Nephron (organoid): ENCODE measurements at regions not wholly inside any gene's neighbourhood (a gene's known extent, or its start where the extent isn't known, plus 50 kb on each side); places are given as distances from the start of the nearest gene placed in this dataset.

ENCODE experiments used
- H3K27ac Mint-ChIP-seq, 3 experiments: 2 replicates each; pipeline ENCODE4 v1.8.0; 2020; ENCODE audit warnings: mixed read lengths in 3 of 3, mild to moderate bottlenecking in 2 of 3, moderate library complexity in 1 of 3
- H3K27me3 Mint-ChIP-seq: 2 replicates; pipeline ENCODE4 v1.8.0; 2021; ENCODE audit warnings: low read depth, mild to moderate bottlenecking, moderate library complexity, mixed read lengths
- H3K36me3 Mint-ChIP-seq: 2 replicates; pipeline ENCODE4 v1.8.0; 2020; ENCODE audit warnings: low read depth, mixed read lengths
- H3K4me1 Mint-ChIP-seq: 2 replicates; pipeline ENCODE4 v1.8.0; 2020; ENCODE audit warnings: mixed read lengths
- H3K4me3 Mint-ChIP-seq, 3 experiments: 2 replicates each; pipeline ENCODE4 v1.8.0; 2020; ENCODE audit warnings: mild to moderate bottlenecking in 3 of 3, mixed read lengths in 3 of 3, moderate library complexity in 2 of 3
- H3K9me3 Mint-ChIP-seq: 2 replicates; pipeline ENCODE4 v1.8.0; 2020; ENCODE audit warnings: mixed read lengths
- CTCF ChIP-seq, 3 experiments: fragments of 200-600 bp; sonication (generic); IDR thresholded peaks; one replicate each; pipeline ENCODE4 v1.5.0; 2021; ENCODE audit warnings: antibody characterized with exemption in 3 of 3; ENCODE audit not compliant: unreplicated experiment in 3 of 3

GRCh38 chr10:113480081-113480360 is 72.8 kb upstream of the HABP2 start:
- H3K27me3 Mint-ChIP-seq = peaks cover 10% of the 10 kb centered on the region

GRCh38 chr10:113480851-113481502 is 71.9 kb upstream of the HABP2 start:
- no peak overlapping the region for H3K4me3 Mint-ChIP-seq
- no peak overlapping the region for H3K27ac Mint-ChIP-seq
- peaks cover 10% of the 10 kb centered on the region for H3K27me3 Mint-ChIP-seq

More at GRCh38 chr10:113480081-113480360, 72.8 kb upstream of the HABP2 start:
- peaks cover 9% of the 10 kb centered on the region for H3K36me3 Mint-ChIP-seq
- H3K4me3 Mint-ChIP-seq = no peak overlapping the region
- peaks cover 41% of the 10 kb centered on the region for H3K9me3 Mint-ChIP-seq
- H3K27ac Mint-ChIP-seq = no peak overlapping the region
- H3K4me1 Mint-ChIP-seq = peaks cover 7% of the 10 kb centered on the region
- no peak for TF ChIP-seq CTCF (IDR thresholded peaks at IDR 0.05; ENCODE audit: unreplicated experiment in 3 of 3)

DNA sequence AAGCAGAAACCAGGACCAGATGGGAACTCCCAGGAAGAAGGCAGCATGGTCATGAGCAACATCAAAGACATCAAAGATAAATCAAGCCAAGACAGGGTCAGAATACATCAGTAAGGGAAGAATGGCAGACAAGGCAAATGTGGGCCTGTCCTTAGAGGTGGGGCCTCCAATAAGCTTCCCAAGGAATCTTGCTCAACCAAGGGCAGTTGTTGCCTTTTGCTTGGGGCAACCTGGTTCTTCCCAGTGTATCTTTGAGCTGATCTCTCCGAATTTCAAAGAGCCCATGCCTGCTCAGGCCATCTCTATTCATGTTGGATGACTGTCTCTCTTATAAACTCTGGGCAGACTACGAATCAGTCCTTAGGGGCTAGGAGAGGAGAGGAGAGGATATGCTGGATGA is 68.4 kb upstream of the HABP2 start:
- Mint-ChIP-seq H3K4me3 (no peak overlapping the region), H3K27me3 (peaks cover 10% of the 10 kb centered on the region), H3K27ac (no peak overlapping the region), H3K9me3 (peaks cover 25% of the 10 kb centered on the region), H3K4me1 (no peaks in the 10 kb centered on the region), H3K36me3 (peaks cover 9% of the 10 kb centered on the region)
- no peak for TF ChIP-seq CTCF (IDR thresholded peaks at IDR 0.05; ENCODE audit: unreplicated experiment in 3 of 3)

More at GRCh38 chr10:113480851-113481502, 71.9 kb upstream of the HABP2 start:
- H3K9me3 Mint-ChIP-seq = peaks cover 39% of the 10 kb centered on the region
- no peak for TF ChIP-seq CTCF (IDR thresholded peaks at IDR 0.05; ENCODE audit: unreplicated experiment in 3 of 3)
- peaks cover 9% of the 10 kb centered on the region for H3K36me3 Mint-ChIP-seq
- peaks cover 3% of the 10 kb centered on the region for H3K4me1 Mint-ChIP-seq

DNA sequence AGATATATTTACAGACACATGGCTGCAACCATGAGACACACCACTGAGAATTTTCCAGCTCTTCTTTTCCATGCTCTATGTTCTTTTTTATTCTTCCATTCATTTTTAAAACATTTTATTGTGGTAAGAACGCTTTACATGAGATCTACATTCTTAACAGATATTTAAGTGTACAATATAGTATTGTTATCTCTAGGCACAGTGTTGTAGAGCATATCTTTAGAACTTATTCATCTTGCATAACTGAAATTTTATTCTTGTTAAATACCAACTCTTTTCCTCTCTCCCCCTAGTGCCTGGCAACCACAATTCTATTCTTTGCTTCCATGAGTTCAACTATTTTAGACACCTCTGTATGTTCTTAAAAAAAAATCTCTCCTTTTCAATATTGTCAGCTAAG is 67.1 kb upstream of the HABP2 start:
- H3K4me3 Mint-ChIP-seq = no peak overlapping the region
- H3K27ac Mint-ChIP-seq = no peak overlapping the region
- peaks cover 12% of the 10 kb centered on the region for H3K9me3 Mint-ChIP-seq
- H3K36me3 Mint-ChIP-seq = no peaks in the 10 kb centered on the region
- no peak for TF ChIP-seq CTCF (IDR thresholded peaks at IDR 0.05; ENCODE audit: unreplicated experiment in 3 of 3)
- no peaks in the 10 kb centered on the region for H3K4me1 Mint-ChIP-seq
- H3K27me3 Mint-ChIP-seq = peaks cover 10% of the 10 kb centered on the region

DNA sequence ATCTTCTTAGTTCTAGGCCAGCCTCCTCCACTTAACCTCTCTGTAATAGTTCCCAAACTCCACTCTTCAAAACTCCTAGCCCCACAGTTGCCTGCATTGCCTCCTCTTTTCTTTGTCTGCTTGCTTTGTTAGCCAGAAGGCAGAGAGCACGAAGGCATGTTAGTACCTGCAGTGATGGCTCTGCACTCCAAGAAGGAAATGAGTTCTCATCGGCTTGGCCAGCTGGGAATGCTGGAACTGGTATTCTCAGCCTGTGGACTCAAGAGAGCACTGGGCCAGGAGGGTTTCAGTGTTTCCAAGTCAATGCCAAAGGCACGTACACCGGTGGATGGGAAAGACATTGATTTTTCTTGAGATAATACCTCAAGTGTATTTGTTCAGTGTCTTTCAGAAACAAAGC is 66.3 kb upstream of the HABP2 start:
- Mint-ChIP-seq H3K9me3 (peaks cover 7% of the 10 kb centered on the region), H3K27ac (no peak overlapping the region), H3K27me3 (peaks cover 10% of the 10 kb centered on the region), H3K4me1 (no peaks in the 10 kb centered on the region), H3K4me3 (no peak overlapping the region), H3K36me3 (no peaks in the 10 kb centered on the region)
- no peak for TF ChIP-seq CTCF (IDR thresholded peaks at IDR 0.05; ENCODE audit: unreplicated experiment in 3 of 3)

DNA sequence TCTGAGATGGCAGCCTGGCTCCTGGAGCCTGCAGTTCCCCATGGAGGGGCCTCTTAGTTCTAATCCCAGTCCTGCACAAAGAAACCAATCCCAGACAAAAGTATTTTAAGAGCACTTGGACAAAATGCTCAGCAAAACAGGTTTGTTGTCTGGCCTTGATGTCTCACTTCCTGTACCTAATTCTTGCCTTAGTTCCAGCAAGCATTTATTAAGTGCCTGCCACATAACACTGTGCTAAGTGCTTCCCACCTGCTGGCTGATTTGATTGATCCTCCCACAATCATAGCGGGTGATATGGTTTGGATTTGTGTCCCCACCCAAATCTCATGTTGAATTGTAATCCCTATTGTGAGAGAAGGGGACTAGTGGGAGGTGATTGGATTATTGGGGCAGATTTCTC is 65.7 kb upstream of the HABP2 start:
- Mint-ChIP-seq H3K4me3 (no peak overlapping the region), H3K27me3 (peaks cover 5% of the 10 kb centered on the region), H3K36me3 (no peaks in the 10 kb centered on the region), H3K27ac (no peak overlapping the region), H3K9me3 (peaks cover 3% of the 10 kb centered on the region), H3K4me1 (peaks cover 5% of the 10 kb centered on the region)
- no peak for TF ChIP-seq CTCF (IDR thresholded peaks at IDR 0.05; ENCODE audit: unreplicated experiment in 3 of 3)
